ENCODE measurements at regions not wholly inside any gene's neighbourhood (a gene's known extent, or its start where the extent isn't known, plus 50 kb on each side); places are given as distances from the start of the nearest gene placed in this dataset.

DNA sequence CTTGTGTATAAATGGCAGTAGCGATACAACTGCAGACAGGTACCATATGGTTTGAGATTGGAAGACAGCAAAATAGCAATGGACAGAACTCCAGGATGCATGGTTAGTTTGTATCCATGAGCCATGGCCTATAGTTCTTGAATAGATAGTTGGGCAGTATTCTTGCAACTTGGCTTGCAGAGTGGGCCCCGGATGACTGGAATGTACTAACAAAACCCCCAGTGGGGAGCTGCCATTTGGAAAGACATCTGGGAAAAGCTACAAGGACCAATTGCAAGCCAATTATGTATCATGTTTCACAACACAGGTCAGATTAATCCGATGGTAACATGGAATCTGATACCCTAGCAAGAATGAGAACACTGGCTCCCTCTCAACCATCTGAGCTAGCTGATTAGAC lies 279.6 kb downstream of the RERGL start:
- H3K27me3 Mint-ChIP-seq: no peaks in the 10 kb centered on the region
- CTCF ChIA-PET: no interaction called here
- H3K27ac Mint-ChIP-seq: no peak overlapping the region
- Histone ChIP-seq H3K4me1 (ENCODE audit: insufficient read depth, low read length) (no peaks in the 10 kb centered on the region), H3K27me3 (ENCODE audit: control insufficient read depth in 1 of 2, insufficient read depth in 2 of 2, low read length in 2 of 2) (no peaks in the 10 kb centered on the region), H3K36me3 (ENCODE audit: insufficient read depth, low read length) (no peaks in the 10 kb centered on the region), H3K27ac (ENCODE audit: low read depth in 1 of 2, low read length in 2 of 2) (no peak overlapping the region), H3K4me3 (ENCODE audit: low read length) (no peak overlapping the region), H3K9me3 (ENCODE audit: control insufficient read depth in 1 of 2, insufficient read depth in 1 of 2, low read length in 2 of 2) (peaks cover 7 to 14% of the 10 kb centered on the region in 2 experiments)
- TF ChIP-seq, protein P1, sequence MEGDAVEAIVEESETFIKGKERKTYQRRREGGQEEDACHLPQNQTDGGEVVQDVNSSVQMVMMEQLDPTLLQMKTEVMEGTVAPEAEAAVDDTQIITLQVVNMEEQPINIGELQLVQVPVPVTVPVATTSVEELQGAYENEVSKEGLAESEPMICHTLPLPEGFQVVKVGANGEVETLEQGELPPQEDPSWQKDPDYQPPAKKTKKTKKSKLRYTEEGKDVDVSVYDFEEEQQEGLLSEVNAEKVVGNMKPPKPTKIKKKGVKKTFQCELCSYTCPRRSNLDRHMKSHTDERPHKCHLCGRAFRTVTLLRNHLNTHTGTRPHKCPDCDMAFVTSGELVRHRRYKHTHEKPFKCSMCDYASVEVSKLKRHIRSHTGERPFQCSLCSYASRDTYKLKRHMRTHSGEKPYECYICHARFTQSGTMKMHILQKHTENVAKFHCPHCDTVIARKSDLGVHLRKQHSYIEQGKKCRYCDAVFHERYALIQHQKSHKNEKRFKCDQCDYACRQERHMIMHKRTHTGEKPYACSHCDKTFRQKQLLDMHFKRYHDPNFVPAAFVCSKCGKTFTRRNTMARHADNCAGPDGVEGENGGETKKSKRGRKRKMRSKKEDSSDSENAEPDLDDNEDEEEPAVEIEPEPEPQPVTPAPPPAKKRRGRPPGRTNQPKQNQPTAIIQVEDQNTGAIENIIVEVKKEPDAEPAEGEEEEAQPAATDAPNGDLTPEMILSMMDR (IDR thresholded peaks at IDR 0.05): no peak
- H3K4me1 Mint-ChIP-seq (ENCODE audit: low read depth): no peaks in the 10 kb centered on the region
- DNase-seq (no peak), ATAC-seq (ENCODE audit: poor library complexity) (no peak)
- POLR2A ChIA-PET: no interaction called here
- H3K9me3 Mint-ChIP-seq: peaks cover 10% of the 10 kb centered on the region
- intact Hi-C loops (cut with DNase I, micrococcal nuclease): no loop called here
- no peaks in the 10 kb centered on the region for H3K36me3 Mint-ChIP-seq (ENCODE audit: low read depth)
- no peak overlapping the region for H3K4me3 Mint-ChIP-seq

DNA sequence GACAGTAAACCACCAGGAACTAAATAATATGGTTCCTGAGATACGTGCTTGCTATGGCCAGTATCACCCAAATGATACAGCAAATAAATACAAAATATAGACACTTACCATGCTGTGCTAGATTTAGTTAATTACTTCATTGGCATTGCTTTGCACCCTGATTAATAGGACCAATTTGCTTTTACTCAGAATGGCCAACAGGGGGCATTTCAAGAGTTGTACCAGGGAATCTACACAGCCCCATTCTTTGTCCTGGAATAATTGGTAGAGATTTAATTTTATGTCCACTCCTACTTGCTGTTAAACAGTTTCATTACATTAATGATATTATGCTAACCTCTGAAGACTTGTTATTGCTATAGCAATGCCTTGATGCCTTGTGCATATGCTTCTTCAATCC lies 280.8 kb downstream of the RERGL start:
- intact Hi-C loops (cut with DNase I, micrococcal nuclease): no loop called here
- Histone ChIP-seq H3K27ac (ENCODE audit: low read depth in 1 of 2, low read length in 2 of 2) (no peak overlapping the region), H3K4me1 (ENCODE audit: insufficient read depth, low read length) (no peaks in the 10 kb centered on the region), H3K36me3 (ENCODE audit: insufficient read depth, low read length) (no peaks in the 10 kb centered on the region), H3K4me3 (ENCODE audit: low read length) (no peak overlapping the region), H3K27me3 (ENCODE audit: control insufficient read depth in 1 of 2, insufficient read depth in 2 of 2, low read length in 2 of 2) (no peaks in the 10 kb centered on the region), H3K9me3 (ENCODE audit: control insufficient read depth in 1 of 2, insufficient read depth in 1 of 2, low read length in 2 of 2) (peaks cover 7 to 14% of the 10 kb centered on the region in 2 experiments)
- ChIA-PET CTCF (no interaction called here), POLR2A (no interaction called here)
- Mint-ChIP-seq H3K9me3 (peaks cover 10% of the 10 kb centered on the region), H3K36me3 (ENCODE audit: low read depth) (no peaks in the 10 kb centered on the region), H3K27ac (no peak overlapping the region), H3K4me3 (no peak overlapping the region), H3K27me3 (no peaks in the 10 kb centered on the region), H3K4me1 (ENCODE audit: low read depth) (no peaks in the 10 kb centered on the region)
- TF ChIP-seq, protein P1 (IDR thresholded peaks at IDR 0.05): no peak
- ATAC-seq (ENCODE audit: poor library complexity): no peak
- DNase-seq: no peak

DNA sequence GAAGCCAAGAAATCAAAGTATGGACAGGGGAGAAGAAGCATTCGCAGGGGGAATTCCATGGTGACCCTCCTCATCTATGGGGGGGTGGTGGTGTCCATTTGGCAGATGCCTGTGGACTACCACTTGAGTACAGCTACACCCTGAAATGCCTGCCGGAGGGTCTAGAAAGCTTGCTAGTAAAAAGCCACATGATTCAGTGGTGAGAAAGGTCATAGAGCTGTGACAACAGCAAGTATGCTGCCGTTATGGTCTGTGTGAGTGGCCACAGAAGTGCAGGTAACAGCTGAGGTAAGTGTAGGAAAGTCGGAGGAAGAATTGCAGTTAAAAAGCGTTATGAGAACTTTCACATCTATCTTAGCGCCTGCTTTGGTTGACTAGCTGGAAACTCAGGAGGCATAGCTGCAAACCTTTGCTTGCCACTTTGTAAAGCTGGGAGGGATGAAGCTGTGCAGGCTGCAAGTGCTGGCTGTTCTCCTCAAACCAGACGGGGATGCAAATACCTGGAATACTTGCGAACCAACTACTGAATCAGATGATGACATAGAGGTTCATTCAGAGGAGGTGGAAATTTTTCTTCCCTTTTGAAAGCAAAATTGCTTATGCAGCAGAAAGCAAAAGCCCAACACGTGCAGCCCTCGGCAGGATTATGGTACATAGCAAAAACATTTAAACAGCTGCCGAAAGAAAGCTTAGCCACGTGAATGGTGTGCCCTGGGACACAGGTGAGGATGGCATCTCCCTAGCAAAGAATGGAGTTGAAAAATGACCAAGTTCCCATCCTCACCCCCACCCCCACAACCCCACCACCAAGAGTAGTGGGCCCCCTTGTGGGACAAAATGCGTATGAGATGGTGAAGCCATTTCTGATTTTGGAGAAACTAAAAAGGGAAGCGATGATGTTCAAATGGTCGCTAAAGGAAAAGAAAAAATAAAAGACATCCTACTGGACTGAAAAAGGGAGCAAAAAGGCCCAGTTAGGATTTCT lies 287.0 kb downstream of the RERGL start:
- Mint-ChIP-seq H3K4me1 (ENCODE audit: low read depth) (no peaks in the 10 kb centered on the region), H3K9me3 (peaks cover 8% of the 10 kb centered on the region), H3K27me3 (no peaks in the 10 kb centered on the region), H3K27ac (no peak overlapping the region), H3K36me3 (ENCODE audit: low read depth) (no peaks in the 10 kb centered on the region), H3K4me3 (no peak overlapping the region)
- H3K27ac ChIP-seq (ENCODE audit: low read depth in 1 of 2, low read length in 2 of 2): no peak overlapping the region
- H3K4me3 ChIP-seq (ENCODE audit: low read length): no peak overlapping the region
- ChIA-PET CTCF (no interaction called here), POLR2A (no interaction called here)
- no peaks in the 10 kb centered on the region for H3K9me3 ChIP-seq (ENCODE audit: control insufficient read depth in 1 of 2, insufficient read depth in 1 of 2, low read length in 2 of 2)
- H3K27me3 ChIP-seq (ENCODE audit: control insufficient read depth in 1 of 2, insufficient read depth in 2 of 2, low read length in 2 of 2): no peaks in the 10 kb centered on the region
- no peak for ATAC-seq (ENCODE audit: poor library complexity)
- no peaks in the 10 kb centered on the region for H3K36me3 ChIP-seq (ENCODE audit: insufficient read depth, low read length)
- intact Hi-C loops (cut with DNase I, micrococcal nuclease): no loop called here
- TF ChIP-seq, protein P1 (IDR thresholded peaks at IDR 0.05): no peak
- no peaks in the 10 kb centered on the region for H3K4me1 ChIP-seq (ENCODE audit: insufficient read depth, low read length)
- DNase-seq: no peak

Measured in CD4-positive, alpha-beta T cell (primary cell).